Glutamatergic neuron (in vitro differentiated cells): ENCODE measurements at regions not wholly inside any gene's neighbourhood (a gene's known extent, or its start where the extent isn't known, plus 50 kb on each side); places are given as distances from the start of the nearest gene placed in this dataset.

ENCODE experiments used
- DNase-seq: peaks from one replicate; pipeline ENCODE4 v3.0.0; 2022
- H3K27ac Mint-ChIP-seq: one replicate; pipeline ENCODE4 v1.8.0; 2020; ENCODE audit warnings: mild to moderate bottlenecking, mixed read lengths, inconsistent platforms; ENCODE audit not compliant: unreplicated experiment
- H3K27me3 Mint-ChIP-seq: one replicate; pipeline ENCODE4 v1.8.0; 2020; ENCODE audit warnings: mild to moderate bottlenecking, moderate library complexity, mixed read lengths, inconsistent platforms; ENCODE audit not compliant: unreplicated experiment
- H3K36me3 Mint-ChIP-seq: one replicate; pipeline ENCODE4 v1.8.0; 2020; ENCODE audit warnings: mild to moderate bottlenecking, mixed read lengths, inconsistent platforms; ENCODE audit not compliant: unreplicated experiment
- H3K4me1 Mint-ChIP-seq: one replicate; pipeline ENCODE4 v1.8.0; 2020; ENCODE audit warnings: mild to moderate bottlenecking, low read depth, mixed read lengths, inconsistent platforms; ENCODE audit not compliant: unreplicated experiment
- H3K4me3 Mint-ChIP-seq: one replicate; pipeline ENCODE4 v1.8.0; 2020; ENCODE audit warnings: mild to moderate bottlenecking, mixed read lengths, inconsistent platforms; ENCODE audit not compliant: unreplicated experiment
- H3K9me3 Mint-ChIP-seq: one replicate; pipeline ENCODE4 v1.8.0; 2020; ENCODE audit warnings: mild to moderate bottlenecking, moderate library complexity, mixed read lengths, inconsistent platforms; ENCODE audit not compliant: unreplicated experiment
- CTCF ChIP-seq: fragments of 200-600 bp; sonication (generic); IDR thresholded peaks from one replicate; pipeline ENCODE4 v1.5.0; 2021; ENCODE audit not compliant: partially characterized antibody, unreplicated experiment

DNA sequence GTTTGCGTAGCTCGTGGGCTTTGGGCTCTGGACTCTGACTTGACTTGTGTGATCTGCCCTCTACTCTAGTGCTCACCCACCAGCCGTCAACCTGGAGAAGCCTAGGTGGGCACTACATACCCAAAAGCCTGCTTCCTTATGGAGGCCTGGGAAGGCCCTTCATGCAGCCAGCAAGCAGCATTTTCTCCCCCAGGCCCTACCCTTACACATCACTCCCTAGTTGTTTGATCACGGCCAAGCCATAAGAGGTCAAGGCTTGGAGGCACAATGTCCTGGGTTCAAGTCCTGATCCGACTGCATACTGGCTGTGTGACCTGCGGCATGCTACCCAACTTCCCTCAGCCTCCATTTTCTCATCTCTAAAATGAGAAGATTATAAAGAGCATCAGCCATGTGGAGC is 151.3 kb upstream of the EGFLAM start:
- TF ChIP-seq CTCF, result no peak
- Mint-ChIP-seq H3K36me3 (no peaks in the 10 kb centered on the region), H3K4me3 (no peak overlapping the region), H3K9me3 (no peaks in the 10 kb centered on the region), H3K27me3 (no peaks in the 10 kb centered on the region), H3K4me1 (no peaks in the 10 kb centered on the region), H3K27ac (no peak overlapping the region)
- DNase-seq, result no peak

DNA sequence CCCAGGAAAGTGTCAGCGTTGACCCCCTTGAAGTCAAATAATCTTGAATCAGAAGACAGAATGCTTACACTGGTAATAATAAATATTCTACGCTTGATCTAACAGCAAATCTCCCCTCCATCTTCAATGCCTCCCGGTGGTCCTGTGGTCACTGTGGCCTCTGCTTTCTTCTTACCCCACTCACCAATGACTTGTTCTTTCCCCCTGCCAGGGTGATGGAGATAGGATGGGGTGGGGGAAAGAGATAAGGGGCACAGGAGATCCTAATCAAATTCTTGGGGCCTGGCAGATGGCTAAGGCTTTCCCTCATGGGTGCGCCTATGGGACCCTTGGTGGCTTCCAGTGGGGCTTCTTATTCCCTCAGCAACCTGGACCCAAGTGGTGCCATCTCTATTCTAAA is 152.6 kb upstream of the EGFLAM start:
- no peaks in the 10 kb centered on the region for H3K4me1 Mint-ChIP-seq
- no peak for DNase-seq
- no peak overlapping the region for H3K4me3 Mint-ChIP-seq
- TF ChIP-seq CTCF, result no peak
- no peaks in the 10 kb centered on the region for H3K9me3 Mint-ChIP-seq
- H3K27ac Mint-ChIP-seq, result no peak overlapping the region
- H3K36me3 Mint-ChIP-seq, result no peaks in the 10 kb centered on the region
- no peaks in the 10 kb centered on the region for H3K27me3 Mint-ChIP-seq

GRCh38 chr5:38105231-38105570 is 153.2 kb upstream of the EGFLAM start:
- DNase-seq, result no peak

GRCh38 chr5:38104497-38105230 is 153.7 kb upstream of the EGFLAM start:
- no peak overlapping the region for H3K27ac Mint-ChIP-seq
- H3K4me3 Mint-ChIP-seq, result no peak overlapping the region
- TF ChIP-seq CTCF, result no peak
- H3K27me3 Mint-ChIP-seq, result no peaks in the 10 kb centered on the region
- no peaks in the 10 kb centered on the region for H3K9me3 Mint-ChIP-seq
- no peaks in the 10 kb centered on the region for H3K36me3 Mint-ChIP-seq
- peaks cover 3% of the 10 kb centered on the region for H3K4me1 Mint-ChIP-seq
- no peak for DNase-seq

More at GRCh38 chr5:38105231-38105570, 153.2 kb upstream of the EGFLAM start:
- Mint-ChIP-seq H3K27ac (no peak overlapping the region), H3K4me3 (no peak overlapping the region), H3K4me1 (peaks cover 3% of the 10 kb centered on the region), H3K36me3 (no peaks in the 10 kb centered on the region), H3K9me3 (no peaks in the 10 kb centered on the region), H3K27me3 (no peaks in the 10 kb centered on the region)
- TF ChIP-seq CTCF, result no peak

DNA sequence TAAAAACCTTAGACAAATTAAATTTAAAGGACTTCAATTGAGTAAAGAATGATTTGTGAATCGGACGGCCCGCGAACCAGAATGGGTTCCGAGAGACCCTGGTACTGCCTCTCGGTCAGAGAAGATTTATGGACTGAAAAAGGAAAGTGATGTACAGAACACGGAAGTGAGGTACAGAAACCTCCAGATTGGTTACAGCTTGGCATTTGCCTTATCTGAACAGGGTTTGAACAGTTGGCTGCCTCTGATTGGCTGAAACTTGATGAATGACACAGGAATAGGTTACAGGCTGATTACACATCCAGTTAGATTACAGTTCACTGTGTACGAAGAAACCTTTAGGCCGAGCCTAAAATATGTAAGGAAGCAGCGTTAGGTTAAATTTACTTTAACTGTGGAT is 156.5 kb upstream of the EGFLAM start:
- Mint-ChIP-seq H3K4me3 (no peak overlapping the region), H3K27me3 (no peaks in the 10 kb centered on the region), H3K36me3 (no peaks in the 10 kb centered on the region), H3K27ac (no peak overlapping the region), H3K4me1 (peaks cover 3% of the 10 kb centered on the region), H3K9me3 (no peaks in the 10 kb centered on the region)
- TF ChIP-seq CTCF, result no peak
- no peak for DNase-seq
